ENCODE measurements at regions not wholly inside any gene's neighbourhood (a gene's known extent, or its start where the extent isn't known, plus 50 kb on each side); places are given as distances from the start of the nearest gene placed in this dataset.
A peak's percentile ranks its signal among the peaks of the same experiment; 100 is the strongest.

DNA sequence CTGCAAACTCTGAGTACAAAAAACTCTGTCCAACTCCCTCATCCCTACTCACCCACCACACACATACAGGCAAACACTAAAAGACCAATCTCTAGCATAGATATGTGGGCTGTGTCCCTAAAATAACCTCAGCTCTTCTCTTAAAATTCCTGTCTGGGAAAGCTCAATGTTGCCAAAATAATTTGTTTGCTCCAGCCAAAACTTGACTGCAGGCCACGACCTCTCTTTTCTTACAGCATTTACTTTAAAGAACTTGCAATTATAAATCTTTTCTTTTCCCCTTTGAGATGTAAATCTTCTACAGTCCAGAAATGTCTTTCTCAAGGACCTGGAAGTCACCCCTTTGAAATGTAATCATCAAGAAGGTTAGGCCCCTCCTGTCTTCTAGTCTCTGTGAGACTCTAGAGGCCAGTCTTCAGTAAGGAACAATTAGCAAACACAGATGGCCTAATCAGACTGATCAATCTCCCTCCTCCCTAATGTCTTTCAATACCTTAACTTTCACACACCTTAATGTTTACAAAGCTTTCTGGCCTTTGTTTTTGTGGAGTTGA lies 483.6 kb upstream of the RGS18 start:
- H3K9me3 ChIP-seq (ENCODE audit: insufficient read depth, low read length) = no peaks in the 10 kb centered on the region
- no peak overlapping the region for H3K4me3 ChIP-seq (ENCODE audit: insufficient read length, low read depth)
- H3K36me3 ChIP-seq (ENCODE audit: insufficient read depth, insufficient read length, low read length) = no peaks in the 10 kb centered on the region
- TF ChIP-seq ZNF274 (IDR thresholded peaks at IDR 0.05; ENCODE audit: low read depth, low read length) (no peak), YY1 (IDR thresholded peaks at IDR 0.05; ENCODE audit: insufficient read depth, insufficient read length) (no peak), SUZ12 (IDR thresholded peaks at IDR 0.05; ENCODE audit: extremely low read depth, insufficient read depth, insufficient read length) (no peak)
- peak; percentile 42 for DNase-seq (ENCODE audit: low read depth, low spot score)
- H3K9ac ChIP-seq (ENCODE audit: insufficient read length, low read depth) = no peak overlapping the region
- no peaks in the 10 kb centered on the region for H3K4me1 ChIP-seq (ENCODE audit: insufficient read depth, insufficient read length)
- peaks cover 17% of the 10 kb centered on the region for H3K27me3 ChIP-seq (ENCODE audit: insufficient read depth, insufficient read length)

DNA sequence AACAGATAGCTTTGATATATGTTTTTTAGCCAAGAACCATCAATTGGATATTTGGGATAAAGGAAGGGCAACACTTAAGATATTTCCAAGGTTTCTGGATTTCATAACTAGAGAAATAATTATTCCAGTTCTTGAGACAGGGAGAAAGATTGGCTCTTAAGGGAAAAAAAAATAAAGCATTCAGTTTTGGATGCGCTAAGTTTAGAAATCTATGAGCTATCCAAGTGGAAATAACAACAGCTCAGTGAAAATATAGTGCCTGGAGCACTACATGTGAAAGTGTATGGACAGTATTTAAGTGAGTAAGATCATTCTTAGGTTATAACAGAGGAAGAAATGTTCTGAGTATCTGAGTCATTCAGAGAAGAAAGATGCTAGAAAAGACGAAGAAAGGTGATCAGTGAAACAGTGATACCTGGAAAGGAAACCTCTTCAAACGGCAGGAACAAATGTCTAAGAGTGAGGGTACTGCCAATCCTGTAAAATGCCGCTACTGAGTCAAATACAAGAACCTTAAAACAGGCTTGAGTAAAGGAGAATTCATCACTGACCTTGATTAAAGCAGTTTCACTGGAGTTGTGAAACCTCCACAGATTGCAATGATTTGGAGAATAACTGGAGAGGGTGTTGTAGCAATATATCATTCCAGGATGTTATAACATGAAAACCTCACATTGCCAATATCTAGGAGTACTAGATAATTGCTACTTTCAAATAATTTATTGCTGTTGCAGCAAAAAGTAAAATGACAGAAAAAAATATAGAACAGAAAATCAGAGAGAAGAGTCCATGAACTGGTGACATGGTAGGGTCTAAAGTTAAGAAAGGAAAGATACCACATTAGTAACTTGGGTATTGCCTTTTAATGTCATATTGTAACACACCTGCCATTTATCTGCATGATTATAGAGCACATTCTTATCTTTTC lies 482.1 kb upstream of the RGS18 start:
- Histone ChIP-seq H3K4me1 (ENCODE audit: insufficient read depth, insufficient read length) (no peaks in the 10 kb centered on the region), H3K9me3 (ENCODE audit: insufficient read depth, low read length) (no peaks in the 10 kb centered on the region), H3K9ac (ENCODE audit: insufficient read length, low read depth) (no peak overlapping the region), H3K36me3 (ENCODE audit: insufficient read depth, insufficient read length, low read length) (no peaks in the 10 kb centered on the region), H3K4me3 (ENCODE audit: insufficient read length, low read depth) (no peak overlapping the region), H3K27me3 (ENCODE audit: insufficient read depth, insufficient read length) (peaks cover 17% of the 10 kb centered on the region)
- TF ChIP-seq YY1 (IDR thresholded peaks at IDR 0.05; ENCODE audit: insufficient read depth, insufficient read length) (no peak), ZNF274 (IDR thresholded peaks at IDR 0.05; ENCODE audit: low read depth, low read length) (no peak), SUZ12 (IDR thresholded peaks at IDR 0.05; ENCODE audit: extremely low read depth, insufficient read depth, insufficient read length) (no peak)
- DNase-seq (ENCODE audit: low read depth, low spot score) = no peak

DNA sequence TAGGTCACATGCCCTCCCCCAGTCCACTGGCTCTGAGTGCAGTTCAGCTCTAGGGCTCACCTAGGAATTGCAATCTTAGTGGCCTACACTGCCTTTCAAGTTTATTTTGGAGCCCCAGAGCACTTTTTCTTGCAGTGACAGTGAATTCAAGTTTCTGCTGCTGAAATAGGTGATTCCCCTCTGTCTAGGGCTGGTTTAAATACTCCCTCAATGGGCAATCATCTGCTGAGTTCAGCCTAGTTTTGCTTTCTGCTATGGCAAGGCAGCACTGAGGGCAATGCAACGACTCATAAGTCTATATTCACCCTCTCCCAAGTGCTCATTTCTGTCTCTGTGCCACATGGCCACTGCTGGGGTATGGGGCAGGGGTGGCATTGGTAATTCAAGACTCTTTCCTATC lies 472.6 kb upstream of the RGS18 start:
- H3K9me3 ChIP-seq (ENCODE audit: insufficient read depth, low read length) = no peaks in the 10 kb centered on the region
- TF ChIP-seq ZNF274 (IDR thresholded peaks at IDR 0.05; ENCODE audit: low read depth, low read length) (no peak), SUZ12 (IDR thresholded peaks at IDR 0.05; ENCODE audit: extremely low read depth, insufficient read depth, insufficient read length) (no peak), YY1 (IDR thresholded peaks at IDR 0.05; ENCODE audit: insufficient read depth, insufficient read length) (no peak)
- no peak overlapping the region for H3K9ac ChIP-seq (ENCODE audit: insufficient read length, low read depth)
- H3K4me3 ChIP-seq (ENCODE audit: insufficient read length, low read depth) = no peak overlapping the region
- H3K36me3 ChIP-seq (ENCODE audit: insufficient read depth, insufficient read length, low read length) = no peaks in the 10 kb centered on the region
- H3K4me1 ChIP-seq (ENCODE audit: insufficient read depth, insufficient read length) = no peaks in the 10 kb centered on the region
- no peaks in the 10 kb centered on the region for H3K27me3 ChIP-seq (ENCODE audit: insufficient read depth, insufficient read length)
- DNase-seq (ENCODE audit: low read depth, low spot score) = no peak

DNA sequence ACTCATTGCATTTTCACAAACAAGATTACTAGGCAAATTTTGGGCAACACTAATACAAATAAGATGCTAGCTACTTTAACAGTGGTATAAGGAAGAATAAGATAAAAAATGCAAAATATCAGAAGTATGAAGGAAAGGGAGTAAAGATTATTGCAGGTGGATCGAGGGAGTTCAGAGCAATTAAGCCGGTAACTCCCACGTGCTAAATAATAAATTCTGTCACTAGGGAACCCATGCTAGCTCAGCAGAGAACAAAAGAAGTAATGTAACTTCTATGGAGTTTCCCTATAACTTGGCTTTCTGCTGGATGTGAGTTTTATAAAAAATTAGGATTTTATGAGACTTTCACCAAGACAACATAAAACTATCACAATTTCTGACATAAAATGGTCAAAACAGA lies 470.5 kb upstream of the RGS18 start:
- Histone ChIP-seq H3K4me1 (ENCODE audit: insufficient read depth, insufficient read length) (no peaks in the 10 kb centered on the region), H3K9me3 (ENCODE audit: insufficient read depth, low read length) (no peaks in the 10 kb centered on the region), H3K36me3 (ENCODE audit: insufficient read depth, insufficient read length, low read length) (no peaks in the 10 kb centered on the region), H3K4me3 (ENCODE audit: insufficient read length, low read depth) (no peak overlapping the region), H3K9ac (ENCODE audit: insufficient read length, low read depth) (no peak overlapping the region), H3K27me3 (ENCODE audit: insufficient read depth, insufficient read length) (no peaks in the 10 kb centered on the region)
- TF ChIP-seq ZNF274 (IDR thresholded peaks at IDR 0.05; ENCODE audit: low read depth, low read length) = no peak
- no peak for TF ChIP-seq YY1 (IDR thresholded peaks at IDR 0.05; ENCODE audit: insufficient read depth, insufficient read length)
- TF ChIP-seq SUZ12 (IDR thresholded peaks at IDR 0.05; ENCODE audit: extremely low read depth, insufficient read depth, insufficient read length) = no peak
- DNase-seq (ENCODE audit: low read depth, low spot score) = no peak

DNA sequence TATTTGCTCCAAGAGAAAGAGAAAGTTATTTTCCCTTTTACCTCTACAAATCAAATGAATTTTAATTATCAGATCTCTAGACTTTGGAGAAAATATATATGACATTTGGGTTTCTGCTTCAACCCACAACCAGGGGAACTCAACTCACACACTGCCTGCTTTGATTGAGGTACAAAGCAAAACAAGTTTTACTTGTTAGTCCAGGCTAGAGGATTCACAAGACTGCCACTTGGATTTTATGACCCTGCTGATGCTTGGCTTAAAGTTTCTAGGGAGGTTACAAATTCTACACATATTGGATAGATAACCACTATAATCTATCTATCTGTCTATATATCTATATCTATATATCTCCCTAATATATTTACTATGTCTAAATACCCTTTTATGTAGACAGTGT lies 467.3 kb upstream of the RGS18 start:
- H3K36me3 ChIP-seq (ENCODE audit: insufficient read depth, insufficient read length, low read length) = no peaks in the 10 kb centered on the region
- no peak overlapping the region for H3K9ac ChIP-seq (ENCODE audit: insufficient read length, low read depth)
- no peak for DNase-seq (ENCODE audit: low read depth, low spot score)
- no peak for TF ChIP-seq ZNF274 (IDR thresholded peaks at IDR 0.05; ENCODE audit: low read depth, low read length)
- no peak for TF ChIP-seq SUZ12 (IDR thresholded peaks at IDR 0.05; ENCODE audit: extremely low read depth, insufficient read depth, insufficient read length)
- no peak for TF ChIP-seq YY1 (IDR thresholded peaks at IDR 0.05; ENCODE audit: insufficient read depth, insufficient read length)
- H3K27me3 ChIP-seq (ENCODE audit: insufficient read depth, insufficient read length) = no peaks in the 10 kb centered on the region
- H3K9me3 ChIP-seq (ENCODE audit: insufficient read depth, low read length) = peaks cover 16% of the 10 kb centered on the region
- H3K4me1 ChIP-seq (ENCODE audit: insufficient read depth, insufficient read length) = no peaks in the 10 kb centered on the region
- no peak overlapping the region for H3K4me3 ChIP-seq (ENCODE audit: insufficient read length, low read depth)

DNA sequence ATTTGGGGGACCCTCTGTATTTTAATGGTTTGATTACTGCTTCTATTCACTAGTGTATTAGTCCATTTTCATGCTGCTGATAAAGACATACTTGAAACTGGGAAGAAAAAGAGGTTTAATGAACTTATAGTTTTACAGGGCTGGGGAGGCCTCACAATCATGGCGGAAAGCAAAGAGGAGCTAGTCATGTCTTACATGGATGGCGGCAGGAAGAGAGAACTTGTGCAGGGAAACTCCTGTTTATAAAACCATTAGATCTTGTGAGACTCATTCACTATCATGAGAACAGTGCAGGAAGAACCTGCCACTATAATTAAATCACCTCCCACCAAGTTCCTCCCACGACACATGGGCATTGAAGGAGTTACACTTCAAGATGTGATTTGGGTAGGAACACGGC lies 464.5 kb upstream of the RGS18 start:
- H3K27me3 ChIP-seq (ENCODE audit: insufficient read depth, insufficient read length) = no peaks in the 10 kb centered on the region
- H3K9ac ChIP-seq (ENCODE audit: insufficient read length, low read depth) = no peak overlapping the region
- no peak overlapping the region for H3K4me3 ChIP-seq (ENCODE audit: insufficient read length, low read depth)
- TF ChIP-seq SUZ12 (IDR thresholded peaks at IDR 0.05; ENCODE audit: extremely low read depth, insufficient read depth, insufficient read length) (no peak), YY1 (IDR thresholded peaks at IDR 0.05; ENCODE audit: insufficient read depth, insufficient read length) (no peak), ZNF274 (IDR thresholded peaks at IDR 0.05; ENCODE audit: low read depth, low read length) (no peak)
- DNase-seq (ENCODE audit: low read depth, low spot score) = no peak
- H3K9me3 ChIP-seq (ENCODE audit: insufficient read depth, low read length) = peaks cover 16% of the 10 kb centered on the region
- no peaks in the 10 kb centered on the region for H3K36me3 ChIP-seq (ENCODE audit: insufficient read depth, insufficient read length, low read length)
- H3K4me1 ChIP-seq (ENCODE audit: insufficient read depth, insufficient read length) = no peaks in the 10 kb centered on the region

DNA sequence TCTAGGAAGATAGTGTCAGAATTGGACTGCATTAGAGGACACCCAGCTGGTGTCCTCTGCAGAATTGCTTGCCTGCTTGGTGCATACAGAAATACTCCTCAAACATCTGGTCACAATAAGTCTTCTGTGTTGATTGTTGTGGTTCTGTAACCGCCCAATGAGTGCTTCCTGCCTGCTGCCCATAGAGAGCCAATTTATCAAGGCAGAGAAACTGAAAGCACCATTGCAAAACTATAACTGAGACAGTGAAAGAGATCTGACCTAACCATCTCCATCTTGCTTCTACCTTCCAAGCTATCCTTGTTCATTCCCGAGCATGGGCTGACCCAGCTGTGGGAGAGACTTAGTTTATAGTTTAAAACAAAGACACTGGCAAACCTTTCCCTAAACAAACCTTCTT lies 462.4 kb upstream of the RGS18 start:
- no peaks in the 10 kb centered on the region for H3K27me3 ChIP-seq (ENCODE audit: insufficient read depth, insufficient read length)
- no peak for DNase-seq (ENCODE audit: low read depth, low spot score)
- TF ChIP-seq SUZ12 (IDR thresholded peaks at IDR 0.05; ENCODE audit: extremely low read depth, insufficient read depth, insufficient read length) = no peak
- H3K9ac ChIP-seq (ENCODE audit: insufficient read length, low read depth) = no peak overlapping the region
- H3K36me3 ChIP-seq (ENCODE audit: insufficient read depth, insufficient read length, low read length) = no peaks in the 10 kb centered on the region
- no peaks in the 10 kb centered on the region for H3K4me1 ChIP-seq (ENCODE audit: insufficient read depth, insufficient read length)
- H3K4me3 ChIP-seq (ENCODE audit: insufficient read length, low read depth) = no peak overlapping the region
- peaks cover 16% of the 10 kb centered on the region for H3K9me3 ChIP-seq (ENCODE audit: insufficient read depth, low read length)

Measured in NT2/D1 (cell line).